Inferior parietal cortex (tissue), 1 donor: ENCODE measurements at regions not wholly inside any gene's neighbourhood (a gene's known extent, or its start where the extent isn't known, plus 50 kb on each side); places are given as distances from the start of the nearest gene placed in this dataset.

Experiments used
- DNase-seq: peaks from one replicate; pipeline ENCODE4 v3.0.0-alpha.2; 2016; ENCODE audit errors: extremely low spot score

DNA sequence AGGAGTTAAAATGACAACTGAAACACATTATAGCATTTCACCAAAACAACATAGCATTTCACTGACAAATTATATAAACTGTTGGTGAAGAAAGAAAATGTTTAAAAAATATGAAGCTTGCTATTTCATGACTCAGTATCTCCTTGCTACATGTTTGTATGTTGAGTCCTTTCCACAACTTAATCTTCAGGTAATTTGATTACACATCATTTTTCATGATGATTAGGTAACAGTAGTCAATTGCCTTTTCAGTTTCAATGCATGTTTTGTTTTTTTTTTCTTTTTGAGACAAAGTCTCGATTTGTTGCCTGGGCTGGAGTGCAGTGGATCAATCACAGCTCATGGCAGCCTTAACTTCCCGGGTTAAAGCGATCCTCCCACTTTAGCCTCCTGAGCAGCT lies 177.8 kb upstream of the PMFBP1 start:
- DNase-seq, result no peak

DNA sequence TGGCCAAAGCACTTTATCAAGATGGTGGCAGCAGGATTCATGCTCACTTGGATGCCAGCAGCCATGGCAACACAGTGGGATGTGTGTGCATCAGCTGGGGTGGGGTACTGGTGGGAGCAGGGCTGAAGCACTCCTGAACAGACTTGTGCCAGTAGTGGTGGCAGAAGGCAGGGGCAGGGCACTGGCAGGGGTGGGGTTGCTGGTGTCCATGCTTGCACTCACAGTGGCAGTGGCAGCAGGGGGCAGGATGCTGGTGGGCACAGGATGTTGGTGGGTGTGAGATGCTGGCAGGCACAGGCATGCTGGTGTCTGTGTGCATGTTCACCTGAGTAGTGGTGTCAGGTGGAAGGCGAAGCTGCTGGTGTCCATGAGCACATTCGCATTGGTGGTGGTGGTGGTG lies 161.0 kb upstream of the PMFBP1 start:
- no peak for DNase-seq

DNA sequence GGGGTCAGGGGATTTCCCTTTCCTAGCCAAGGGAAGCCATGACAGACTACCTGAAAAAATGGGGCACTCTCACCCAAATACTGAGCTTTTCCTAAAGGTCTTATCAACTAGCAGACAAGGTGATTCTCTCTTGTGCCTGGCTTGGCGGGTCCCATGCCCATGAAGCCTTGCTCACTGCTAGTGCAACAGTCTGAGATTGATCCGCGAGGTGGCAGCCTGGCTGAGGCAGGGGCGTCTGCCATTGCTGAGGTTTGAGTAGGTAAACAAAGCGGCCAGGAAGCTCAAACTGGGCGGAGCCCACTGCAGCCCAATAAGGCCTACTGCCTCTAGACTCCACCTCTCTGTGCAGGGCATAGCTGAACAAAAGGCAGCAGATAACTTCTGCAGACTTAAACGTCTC lies 152.6 kb upstream of the PMFBP1 start:
- no peak for DNase-seq

DNA sequence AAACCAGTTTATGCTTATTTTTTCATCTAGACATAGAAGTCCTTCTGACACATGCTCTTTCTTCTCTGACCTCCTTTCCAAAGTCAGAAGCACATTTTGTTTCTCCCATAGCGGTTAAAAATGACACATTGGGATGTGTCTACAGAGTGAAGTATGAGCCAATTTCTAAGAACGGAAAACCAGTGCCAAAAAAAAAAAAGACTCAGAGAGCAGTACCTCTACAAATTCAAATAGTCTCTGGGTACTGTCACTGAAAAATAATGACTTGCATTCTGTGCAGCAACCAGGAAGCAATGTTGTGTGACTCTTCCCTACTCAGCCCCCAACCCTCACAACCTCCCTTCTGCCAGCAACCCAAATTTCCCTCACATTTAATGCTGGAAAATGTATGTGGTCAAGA lies 145.5 kb upstream of the PMFBP1 start:
- no peak for DNase-seq

DNA sequence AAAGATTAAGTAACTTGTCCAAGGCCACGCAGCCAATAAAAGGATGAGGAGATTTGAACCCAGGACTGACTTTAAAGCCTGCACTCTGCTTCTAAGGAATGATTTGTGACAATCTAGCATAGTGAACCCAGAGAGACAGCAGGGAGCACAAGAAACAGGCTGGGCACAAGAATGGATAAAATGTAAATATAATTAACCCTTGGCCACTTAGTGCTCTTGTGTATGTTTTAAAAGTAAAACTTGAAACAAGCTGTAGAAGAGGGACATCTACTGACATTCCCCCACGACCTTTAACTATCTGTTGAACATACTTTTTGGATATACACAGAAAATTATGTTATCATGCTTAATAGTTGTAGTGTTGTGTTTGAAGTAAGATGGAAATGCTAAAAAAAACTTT lies 141.9 kb upstream of the PMFBP1 start:
- no peak for DNase-seq

DNA sequence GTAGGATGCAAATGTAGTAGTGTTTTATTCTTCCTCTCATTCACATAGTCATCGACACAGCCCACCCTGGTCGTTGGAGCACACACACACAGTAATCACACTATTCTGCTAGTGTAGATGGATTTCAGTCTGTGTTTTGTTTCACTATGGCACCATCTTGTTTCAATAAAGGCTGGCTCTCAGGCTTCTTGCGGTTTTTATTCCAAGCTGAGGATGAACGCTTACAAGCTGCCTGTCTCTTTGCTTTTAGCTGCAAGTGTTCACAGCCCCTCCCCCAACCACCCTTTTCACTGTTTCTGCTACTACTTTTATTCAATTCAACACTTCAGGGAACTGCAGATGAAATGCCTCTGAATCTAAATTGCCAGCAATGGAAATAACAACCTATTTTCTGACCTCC lies 140.9 kb upstream of the PMFBP1 start:
- DNase-seq, result peak; percentile 34

DNA sequence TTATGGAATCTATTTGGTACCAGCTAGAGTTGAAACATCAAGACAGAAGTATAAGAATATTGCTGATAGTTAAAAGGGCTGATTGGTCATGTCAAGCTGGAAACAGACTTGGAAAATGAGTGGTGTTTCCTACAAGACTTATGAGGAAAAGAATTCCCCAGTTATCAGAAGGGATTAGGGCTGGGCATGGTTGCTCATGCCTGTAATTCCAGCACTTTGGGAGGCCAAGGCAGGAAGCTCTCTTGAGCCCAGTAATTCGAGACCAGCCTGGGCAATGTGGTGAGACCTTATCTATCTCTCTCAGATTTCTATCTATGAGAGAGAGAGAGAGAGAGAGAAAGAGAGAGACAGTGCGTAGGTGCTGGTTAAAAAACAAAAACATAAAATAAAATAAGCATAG lies 139.5 kb upstream of the PMFBP1 start:
- no peak for DNase-seq

DNA sequence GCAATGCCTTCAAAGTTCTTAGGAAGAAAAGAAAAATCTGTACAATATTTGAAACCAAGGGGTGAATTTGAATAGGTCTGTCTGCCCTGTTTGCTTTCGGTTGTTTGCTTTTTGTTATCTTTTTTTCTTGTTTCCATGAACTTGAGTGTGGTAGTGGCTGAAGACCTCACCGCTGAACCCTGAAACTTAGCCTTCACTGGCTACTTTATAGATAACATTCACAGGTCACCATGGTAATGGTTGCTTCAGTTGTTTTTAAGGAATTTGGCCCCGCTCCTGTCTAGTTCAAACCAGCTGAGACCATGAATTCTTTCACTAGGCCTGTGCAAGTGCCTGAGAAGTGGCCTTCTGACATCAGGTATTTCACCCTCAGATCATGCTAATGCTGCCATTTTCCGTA lies 137.0 kb upstream of the PMFBP1 start:
- DNase-seq, result no peak

DNA sequence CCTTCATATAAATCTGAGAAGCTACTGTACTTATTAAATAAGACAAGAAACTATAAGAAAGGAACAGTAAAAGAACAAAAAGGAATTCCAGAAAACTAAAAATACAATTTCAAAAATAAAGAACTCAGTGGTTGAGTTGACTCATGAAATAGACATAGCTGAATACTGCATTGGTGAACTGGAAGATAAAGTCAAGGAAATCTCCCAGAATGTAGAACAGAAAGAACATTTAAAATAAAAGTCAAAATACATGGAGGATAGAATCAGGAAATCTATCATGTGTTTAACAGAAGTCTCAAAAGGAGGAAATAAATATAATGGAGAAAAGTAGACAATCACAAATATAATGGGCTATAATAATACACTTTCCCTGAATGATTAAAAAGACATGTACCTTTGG lies 136.4 kb upstream of the PMFBP1 start:
- DNase-seq, result no peak

DNA sequence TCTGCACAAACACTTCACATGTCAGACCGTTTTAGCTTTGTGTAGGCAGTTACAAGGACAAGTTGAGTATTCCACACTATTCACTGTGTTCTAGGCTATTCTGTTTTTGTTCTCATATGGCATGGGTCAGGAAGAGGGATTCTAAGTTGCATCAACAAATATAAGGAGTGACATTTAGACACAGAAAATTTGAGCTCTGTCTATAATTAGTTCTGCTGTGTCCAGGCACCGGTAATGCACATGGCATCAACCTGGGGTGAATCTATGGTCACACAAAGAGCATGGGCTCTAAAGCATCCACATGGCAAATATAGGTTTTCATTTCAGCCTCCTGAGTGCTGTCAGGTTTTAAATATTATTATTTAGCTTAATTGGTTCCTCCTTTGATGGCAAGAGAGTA lies 130.4 kb upstream of the PMFBP1 start:
- no peak for DNase-seq

DNA sequence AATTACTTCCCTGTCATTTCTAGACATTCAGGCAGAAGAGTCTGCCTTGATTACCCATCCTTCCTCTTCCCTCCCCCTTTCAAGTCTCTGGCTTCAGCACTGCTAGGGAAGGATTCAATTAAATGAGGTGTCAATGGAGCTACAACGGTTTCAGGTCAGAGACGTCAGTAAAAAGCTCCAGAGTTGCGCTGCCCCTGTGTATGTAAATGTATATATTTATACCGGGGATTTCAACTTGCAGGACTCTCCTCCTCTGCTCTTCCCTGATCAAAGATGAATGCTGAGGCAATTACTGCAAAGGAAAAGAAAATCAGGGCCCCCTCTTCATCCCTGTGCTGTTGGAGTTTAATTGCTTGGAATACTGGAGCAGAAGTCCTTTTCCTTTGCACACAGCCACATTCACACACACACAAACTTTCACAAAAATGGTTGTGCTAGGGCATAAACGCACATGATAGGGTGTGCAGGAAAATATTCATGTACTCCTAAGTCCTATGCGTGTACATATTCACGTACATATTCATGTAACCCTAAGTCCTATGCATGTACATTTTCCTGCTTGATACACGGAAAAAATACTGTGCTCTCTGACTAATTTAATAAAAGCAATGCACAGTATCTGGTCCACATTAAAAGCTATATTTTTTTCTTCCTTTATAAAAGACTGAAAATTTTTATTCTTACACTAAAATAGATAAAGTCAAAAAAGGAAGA lies 129.7 kb upstream of the PMFBP1 start:
- DNase-seq, result no peak

DNA sequence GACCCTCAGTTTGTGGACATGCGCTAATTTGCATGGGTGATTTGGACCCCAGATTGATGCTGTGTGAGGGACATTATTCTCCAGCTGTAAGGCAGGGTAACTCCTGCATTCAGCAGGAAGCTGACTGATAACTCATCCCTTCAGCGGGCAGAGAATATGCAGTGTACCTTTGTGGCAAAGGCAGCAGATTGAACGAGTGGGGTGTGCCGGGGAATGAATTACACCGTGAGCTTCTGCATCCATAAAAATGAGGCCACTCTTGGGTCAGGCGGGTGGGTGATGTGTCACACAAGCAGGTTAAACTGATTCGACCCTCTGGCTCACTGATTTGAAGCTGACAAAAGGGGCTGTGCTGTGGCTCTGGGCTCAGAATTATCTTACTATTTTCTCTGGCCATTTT lies 128.9 kb upstream of the PMFBP1 start:
- DNase-seq, result no peak

DNA sequence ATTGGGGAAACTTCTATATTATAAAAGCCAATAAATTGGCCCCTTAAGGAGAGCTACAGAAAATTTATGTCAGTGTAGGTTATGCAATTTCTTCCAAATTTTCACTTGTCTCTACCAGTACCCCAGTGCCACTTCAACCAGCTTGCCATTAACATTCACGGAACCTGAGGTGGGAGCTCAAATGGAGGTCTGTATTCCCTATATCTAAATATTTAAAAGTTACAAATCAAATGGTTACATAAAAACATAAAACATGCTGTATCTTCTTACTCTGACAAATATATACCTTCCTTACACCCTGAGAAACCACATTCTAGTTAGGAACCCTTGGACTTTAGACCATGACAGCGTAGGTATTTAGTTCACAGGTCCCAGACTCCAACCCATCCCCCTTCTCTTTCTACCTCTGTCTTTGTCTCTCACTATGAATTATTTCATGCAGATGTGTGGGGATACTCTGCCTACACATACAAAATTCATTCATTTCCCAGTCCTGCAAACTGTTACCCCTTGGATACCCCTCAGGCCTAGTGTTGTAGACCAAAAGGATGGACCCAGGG lies 127.8 kb upstream of the PMFBP1 start:
- DNase-seq, result no peak

DNA sequence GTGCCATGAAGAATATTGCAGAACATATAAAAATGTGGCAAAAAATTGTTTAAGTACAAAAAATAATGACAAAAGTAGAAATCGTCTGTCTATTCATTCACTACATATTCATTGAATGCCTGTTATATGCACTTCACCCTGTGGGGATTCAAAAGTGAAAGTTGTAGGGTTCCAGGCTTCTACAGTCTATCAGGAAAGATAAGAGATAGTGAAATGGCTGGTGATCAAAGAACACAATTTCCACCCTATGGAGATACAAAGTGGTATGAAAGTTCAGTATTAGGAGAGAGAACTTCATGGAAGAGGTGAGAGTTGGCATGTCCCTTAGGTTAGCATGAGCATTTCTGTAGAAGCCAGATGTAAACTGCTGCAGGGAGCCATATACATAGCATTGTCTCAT lies 127.0 kb upstream of the PMFBP1 start:
- DNase-seq, result no peak

DNA sequence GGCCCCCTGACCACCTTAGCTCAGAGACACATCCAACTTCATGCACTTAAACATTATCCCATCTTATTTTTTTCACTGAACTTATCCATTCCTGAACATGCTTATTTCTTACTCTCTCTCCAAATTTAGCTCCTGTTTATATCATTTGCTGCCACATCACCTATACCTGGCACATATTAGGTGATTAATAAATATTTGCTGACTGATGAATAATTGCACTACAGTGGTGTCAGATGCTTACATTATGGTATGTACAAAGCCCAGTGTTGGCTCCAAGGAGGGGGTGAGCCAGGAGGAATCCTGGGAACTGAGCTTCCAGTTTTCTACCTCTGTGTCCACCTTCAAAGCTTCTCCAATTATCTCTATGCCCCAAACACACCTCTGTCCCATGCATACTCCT lies 124.0 kb upstream of the PMFBP1 start:
- DNase-seq, result no peak

DNA sequence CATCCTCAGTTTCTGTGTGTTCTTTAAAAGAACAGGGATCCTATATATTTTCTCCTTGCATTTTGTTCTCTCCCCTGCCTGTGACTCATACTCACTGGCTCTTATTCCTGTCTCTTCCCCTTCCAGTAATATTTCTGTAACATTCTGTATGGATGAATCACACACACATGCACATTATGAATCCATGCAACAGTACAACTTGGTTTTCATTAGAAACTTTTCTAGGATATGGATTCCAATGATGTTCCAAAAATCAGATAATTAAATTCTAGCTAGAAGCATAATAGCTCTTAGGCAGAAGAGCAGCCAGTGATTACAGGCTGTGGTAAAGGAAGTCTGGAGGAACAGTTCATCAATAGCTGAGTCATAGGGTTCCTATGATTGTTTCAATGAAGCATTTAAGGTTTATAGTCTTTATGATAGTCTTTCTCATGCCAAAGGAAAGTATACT lies 119.6 kb upstream of the PMFBP1 start:
- peak; percentile 42 for DNase-seq

DNA sequence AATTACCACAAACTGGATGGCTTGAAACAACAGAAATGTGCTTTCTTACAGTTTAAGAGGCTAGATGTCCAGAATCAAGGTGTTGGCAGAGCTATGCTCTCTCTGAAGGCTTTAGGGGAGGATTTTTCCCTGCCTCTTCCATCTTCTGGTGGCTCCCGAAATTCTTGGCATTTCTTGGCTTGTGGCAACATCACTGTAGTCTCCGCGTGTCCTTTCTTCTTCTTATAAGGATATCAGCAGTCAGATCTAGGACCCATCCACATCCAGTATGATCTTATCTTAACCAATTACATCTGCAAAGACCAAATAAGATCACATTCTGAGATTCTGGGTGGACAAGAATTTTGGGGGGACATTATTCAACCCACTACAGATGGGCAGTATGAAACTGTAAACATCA lies 119.2 kb upstream of the PMFBP1 start:
- DNase-seq, result peak; percentile 38

DNA sequence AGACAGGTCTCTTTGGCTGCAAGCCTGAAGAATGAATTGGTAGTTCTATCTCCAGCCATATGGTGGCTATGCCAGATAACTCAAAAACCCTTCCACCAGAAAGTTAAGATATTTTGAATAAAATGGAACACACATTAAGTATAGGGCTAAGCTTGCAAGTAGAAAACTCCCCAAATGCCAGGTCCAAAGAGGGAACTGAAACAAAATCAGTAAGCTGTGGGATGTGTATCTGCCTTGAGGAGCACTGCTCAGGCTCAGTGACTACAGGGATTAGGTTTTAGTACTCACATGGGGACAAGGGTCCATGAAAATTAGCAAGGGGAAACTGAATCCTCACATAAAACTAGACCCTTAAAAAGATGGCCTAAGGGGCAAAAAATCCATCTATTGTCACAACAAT lies 115.7 kb upstream of the PMFBP1 start:
- DNase-seq, result no peak

DNA sequence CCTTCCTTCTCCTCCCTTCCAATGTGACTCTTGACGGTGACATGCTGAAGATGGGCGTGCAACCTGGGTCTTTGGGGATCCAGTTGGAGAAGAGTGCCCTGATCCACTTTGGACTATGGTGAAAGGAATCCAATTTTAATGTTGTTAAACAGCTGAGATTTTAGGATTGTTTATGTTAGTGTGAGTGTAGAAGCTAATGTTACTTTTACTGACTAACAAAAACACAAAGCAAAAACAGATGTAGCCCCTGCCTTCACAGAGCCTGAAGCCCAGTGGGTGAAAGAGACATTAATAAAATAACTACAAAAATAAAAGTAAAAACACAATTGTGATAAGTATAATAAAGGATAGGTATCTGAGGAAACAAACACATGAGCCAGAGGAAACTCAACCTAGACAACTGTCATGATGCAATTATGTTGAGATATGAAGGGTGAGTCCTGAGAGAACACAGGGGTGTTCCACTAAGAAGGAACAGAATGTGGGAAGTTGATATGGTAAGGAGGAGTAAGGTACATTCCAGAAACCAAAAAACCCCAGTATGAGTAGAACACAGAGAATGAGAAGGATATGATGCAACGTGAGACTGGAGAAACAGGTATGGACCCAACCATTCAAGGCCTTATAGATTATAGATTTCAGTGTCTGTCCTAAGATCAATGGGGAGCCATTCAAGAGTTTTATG lies 115.1 kb upstream of the PMFBP1 start:
- DNase-seq, result no peak

DNA sequence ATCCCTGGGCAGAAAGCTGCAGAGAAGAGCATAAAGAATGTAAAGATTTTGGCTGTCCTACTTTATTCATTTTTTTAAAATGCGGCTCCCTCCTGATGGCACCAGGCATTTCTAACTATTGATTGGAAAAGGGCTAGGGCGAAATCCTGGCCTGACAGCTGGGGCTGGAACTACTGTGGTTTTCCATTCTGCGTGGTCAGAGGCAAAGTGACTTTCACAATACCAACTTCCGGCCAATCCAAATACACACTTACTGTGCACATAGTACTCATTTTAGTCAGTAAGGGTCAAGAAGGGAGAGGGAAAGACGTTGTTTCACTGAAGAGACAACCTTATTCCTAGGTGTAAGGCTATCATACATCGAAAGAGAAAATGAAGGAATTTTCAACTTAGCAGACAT lies 113.8 kb upstream of the PMFBP1 start:
- DNase-seq, result no peak

DNA sequence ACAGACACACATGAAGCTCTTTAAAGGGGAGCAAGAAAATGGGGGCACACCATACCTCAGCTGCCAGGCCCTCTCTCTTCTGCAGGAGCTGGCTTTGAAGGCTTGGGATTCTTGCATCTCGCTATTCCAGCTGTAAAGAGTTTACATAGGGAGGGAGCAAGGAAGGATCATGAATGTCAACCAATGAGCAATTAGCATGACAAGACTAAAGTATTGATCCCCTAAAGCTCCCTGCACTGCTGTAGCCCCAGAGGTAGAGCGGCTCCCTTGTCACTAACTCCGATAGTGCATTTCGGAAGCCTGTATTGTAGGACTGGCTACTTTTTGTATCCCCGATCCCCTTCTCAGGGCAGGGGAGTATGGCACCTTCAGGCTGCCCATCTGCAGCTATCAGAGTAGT lies 113.4 kb upstream of the PMFBP1 start:
- no peak for DNase-seq

DNA sequence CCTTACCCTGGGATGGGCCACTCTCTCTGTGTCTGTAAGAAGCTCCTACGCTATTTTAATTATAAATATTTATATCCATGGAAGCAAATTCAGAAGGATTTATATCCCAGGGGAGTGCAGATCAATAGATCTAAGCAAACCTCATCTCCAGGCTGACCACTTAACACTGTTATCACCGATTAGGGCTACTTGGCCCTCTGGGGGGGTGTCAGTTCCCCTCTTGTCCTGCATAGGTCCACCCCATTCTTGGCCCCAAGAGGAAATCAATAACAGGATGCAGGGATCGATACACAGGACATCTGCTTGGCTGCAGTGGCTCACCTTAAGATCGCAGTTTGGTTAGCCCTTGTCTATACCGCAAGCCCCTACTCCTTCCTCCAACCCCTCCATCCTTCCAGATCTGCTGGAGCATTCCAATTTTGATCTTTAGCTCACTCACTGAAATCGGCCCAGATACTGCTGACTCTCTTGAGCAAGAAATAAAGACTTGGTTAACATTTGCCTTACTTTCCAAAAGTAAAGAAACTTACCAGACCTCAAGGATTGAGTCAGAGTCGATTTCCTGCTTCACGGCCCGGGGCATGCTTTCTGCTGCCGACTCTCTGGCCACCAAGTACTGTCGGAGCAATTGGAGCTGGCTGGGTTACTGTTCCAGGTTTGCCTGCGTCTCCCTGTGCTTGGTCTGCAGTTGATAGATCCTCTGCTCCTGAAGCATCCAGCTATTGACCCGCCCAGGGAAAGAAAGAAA lies 112.3 kb upstream of the PMFBP1 start:
- DNase-seq, result no peak

DNA sequence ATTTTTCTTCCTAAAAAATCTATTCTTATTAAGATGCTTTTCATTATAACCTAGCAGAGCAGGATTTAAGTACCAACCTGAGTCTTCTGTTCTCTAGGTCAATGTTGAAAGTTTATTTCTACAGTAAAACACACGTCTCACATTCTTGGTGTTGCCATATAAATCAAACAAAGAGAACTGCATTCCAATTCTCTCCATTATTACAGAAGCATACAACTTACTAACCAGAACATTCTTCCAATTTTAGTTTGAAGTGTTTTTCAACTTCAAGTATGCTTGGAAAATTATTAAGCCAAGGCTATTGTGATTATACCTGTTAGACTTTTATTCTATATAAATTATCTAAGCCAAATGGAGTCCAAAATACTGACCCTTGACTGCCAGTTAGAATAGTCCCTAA lies 110.4 kb upstream of the PMFBP1 start:
- no peak for DNase-seq
